ENCODE measurements at regions not wholly inside any gene's neighbourhood (a gene's known extent, or its start where the extent isn't known, plus 50 kb on each side); places are given as distances from the start of the nearest gene placed in this dataset.

DNA sequence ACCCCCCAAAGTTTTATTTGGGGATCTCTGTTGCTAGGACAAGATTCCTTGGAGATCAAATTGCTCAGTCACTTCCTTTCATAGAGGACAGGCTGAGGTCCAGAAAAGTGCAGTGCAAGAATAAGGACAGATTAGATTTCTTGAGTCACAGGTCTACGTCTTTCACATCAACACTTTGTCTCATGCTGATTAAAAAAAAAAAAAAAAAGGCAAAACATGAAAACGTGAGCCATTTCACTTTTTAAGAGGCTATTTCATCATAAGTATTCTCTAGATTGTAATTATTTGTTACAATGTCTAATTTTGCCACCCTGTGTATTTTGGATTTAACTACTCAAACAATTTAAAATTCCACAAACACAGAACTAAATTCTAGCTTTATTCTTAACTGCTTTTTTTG lies 647.0 kb downstream of the TRAM1L1 start:
- no peak for DNase-seq (ENCODE audit: low read depth)
- no peak overlapping the region for H3K4me3 ChIP-seq (ENCODE audit: low read depth, low read length)
- TF ChIP-seq, protein P1, sequence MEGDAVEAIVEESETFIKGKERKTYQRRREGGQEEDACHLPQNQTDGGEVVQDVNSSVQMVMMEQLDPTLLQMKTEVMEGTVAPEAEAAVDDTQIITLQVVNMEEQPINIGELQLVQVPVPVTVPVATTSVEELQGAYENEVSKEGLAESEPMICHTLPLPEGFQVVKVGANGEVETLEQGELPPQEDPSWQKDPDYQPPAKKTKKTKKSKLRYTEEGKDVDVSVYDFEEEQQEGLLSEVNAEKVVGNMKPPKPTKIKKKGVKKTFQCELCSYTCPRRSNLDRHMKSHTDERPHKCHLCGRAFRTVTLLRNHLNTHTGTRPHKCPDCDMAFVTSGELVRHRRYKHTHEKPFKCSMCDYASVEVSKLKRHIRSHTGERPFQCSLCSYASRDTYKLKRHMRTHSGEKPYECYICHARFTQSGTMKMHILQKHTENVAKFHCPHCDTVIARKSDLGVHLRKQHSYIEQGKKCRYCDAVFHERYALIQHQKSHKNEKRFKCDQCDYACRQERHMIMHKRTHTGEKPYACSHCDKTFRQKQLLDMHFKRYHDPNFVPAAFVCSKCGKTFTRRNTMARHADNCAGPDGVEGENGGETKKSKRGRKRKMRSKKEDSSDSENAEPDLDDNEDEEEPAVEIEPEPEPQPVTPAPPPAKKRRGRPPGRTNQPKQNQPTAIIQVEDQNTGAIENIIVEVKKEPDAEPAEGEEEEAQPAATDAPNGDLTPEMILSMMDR (IDR thresholded peaks at IDR 0.05; ENCODE audit: low read depth, low read length, missing control alignments), result no peak
- in situ Hi-C loops (cut with HindIII; ENCODE audit: low sequenced_read_pairs), result no loop called here

- in situ Hi-C loops (cut with HindIII; ENCODE audit: low sequenced_read_pairs), result no loop called here
- no peak for DNase-seq (ENCODE audit: low read depth)
- H3K4me3 ChIP-seq (ENCODE audit: low read depth, low read length), result no peak overlapping the region
- TF ChIP-seq, protein P1 (IDR thresholded peaks at IDR 0.05; ENCODE audit: low read depth, low read length, missing control alignments), result no peak
These were observed 657.7 kb downstream of the TRAM1L1 start for GRCh38 chr4:116427666-116428065.

- in situ Hi-C loops (cut with HindIII; ENCODE audit: low sequenced_read_pairs), result no loop called here
- H3K4me3 ChIP-seq (ENCODE audit: low read depth, low read length), result no peak overlapping the region
- DNase-seq (ENCODE audit: low read depth), result no peak
- TF ChIP-seq, protein P1 (IDR thresholded peaks at IDR 0.05; ENCODE audit: low read depth, low read length, missing control alignments), result no peak
These were observed 672.2 kb downstream of the TRAM1L1 start for GRCh38 chr4:116413222-116413621.

DNA sequence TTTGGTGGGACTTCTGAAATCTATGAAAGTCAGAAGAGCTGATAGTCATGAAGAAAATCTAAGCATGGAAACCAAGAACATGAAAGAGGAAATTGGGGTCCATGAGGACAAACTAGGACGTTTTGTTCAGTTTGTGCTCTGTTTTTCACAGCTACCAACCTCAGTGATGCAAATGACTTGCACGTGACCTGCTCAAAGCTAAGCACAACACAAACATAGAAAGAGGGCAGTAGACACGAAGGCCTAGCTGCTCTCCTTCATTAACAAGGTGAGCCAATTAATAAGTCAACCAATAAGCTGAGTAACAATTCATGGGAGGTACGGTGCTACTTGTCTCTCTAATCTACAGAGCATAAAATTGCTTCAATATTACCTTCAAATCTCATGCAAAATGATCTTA lies 684.1 kb downstream of the TRAM1L1 start:
- H3K4me3 ChIP-seq (ENCODE audit: low read depth, low read length), result no peak overlapping the region
- DNase-seq (ENCODE audit: low read depth), result no peak
- TF ChIP-seq, protein P1 (IDR thresholded peaks at IDR 0.05; ENCODE audit: low read depth, low read length, missing control alignments), result no peak
- in situ Hi-C loops (cut with HindIII; ENCODE audit: low sequenced_read_pairs), result no loop called here

DNA sequence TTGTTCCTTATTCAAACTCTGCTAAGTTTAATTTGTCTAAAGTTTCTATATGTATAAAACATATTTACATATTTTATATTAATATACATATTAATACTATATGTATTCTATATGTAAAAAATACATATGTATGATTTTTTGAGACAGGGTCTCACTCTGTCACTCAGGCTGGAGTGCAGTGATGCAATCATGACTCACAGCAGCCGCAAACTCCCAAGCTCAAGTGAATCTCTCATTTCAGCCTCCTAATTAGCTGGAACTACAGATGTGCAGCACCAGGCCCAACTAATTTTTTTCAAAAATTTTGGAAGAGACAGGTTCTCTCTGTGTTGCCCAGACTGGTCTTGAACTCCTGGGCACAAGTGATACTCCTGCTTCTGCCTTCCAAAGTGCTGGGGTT lies 684.9 kb downstream of the TRAM1L1 start:
- no peak overlapping the region for H3K4me3 ChIP-seq (ENCODE audit: low read depth, low read length)
- TF ChIP-seq, protein P1 (IDR thresholded peaks at IDR 0.05; ENCODE audit: low read depth, low read length, missing control alignments), result no peak
- DNase-seq (ENCODE audit: low read depth), result no peak
- in situ Hi-C loops (cut with HindIII; ENCODE audit: low sequenced_read_pairs), result no loop called here

DNA sequence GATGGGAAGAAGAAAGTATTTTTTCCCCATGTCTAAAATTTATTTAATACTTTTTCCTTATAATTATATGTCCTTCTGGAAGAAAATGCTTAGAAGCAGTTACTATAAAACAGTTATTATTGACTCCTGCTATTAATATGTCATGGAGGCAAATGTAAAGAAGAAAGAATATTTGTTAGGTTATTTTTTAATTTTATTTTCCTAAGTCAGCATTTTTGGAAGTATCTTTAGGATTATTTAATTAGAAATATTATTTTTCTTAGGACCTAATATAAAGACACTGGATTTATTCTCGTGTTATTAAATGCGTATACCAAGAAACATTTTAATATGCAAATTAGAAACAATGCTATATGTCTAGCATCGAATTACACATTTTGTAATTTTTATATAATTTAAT lies 687.7 kb downstream of the TRAM1L1 start:
- in situ Hi-C loops (cut with HindIII; ENCODE audit: low sequenced_read_pairs), result no loop called here
- TF ChIP-seq, protein P1 (IDR thresholded peaks at IDR 0.05; ENCODE audit: low read depth, low read length, missing control alignments), result no peak

DNA sequence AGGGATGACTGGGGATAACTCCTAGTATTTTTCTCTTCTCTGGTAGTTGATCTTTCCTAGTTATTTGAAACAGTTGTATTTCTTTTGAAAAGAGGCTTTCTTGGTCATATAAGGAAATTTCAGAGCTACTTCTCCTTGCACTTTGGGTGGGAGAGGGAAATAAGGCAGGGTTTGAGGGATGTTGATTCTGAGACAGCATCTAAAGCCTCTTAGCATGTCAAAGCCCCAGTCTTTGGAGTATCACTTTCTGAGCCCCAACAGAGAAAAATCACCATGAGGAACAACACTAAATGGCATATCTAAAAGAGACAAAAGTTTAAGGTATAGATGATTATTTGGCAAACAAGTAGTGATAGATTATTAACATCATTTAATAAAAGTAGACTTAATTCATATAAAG lies 688.1 kb downstream of the TRAM1L1 start:
- no peak overlapping the region for H3K4me3 ChIP-seq (ENCODE audit: low read depth, low read length)
- in situ Hi-C loops (cut with HindIII; ENCODE audit: low sequenced_read_pairs), result no loop called here
- no peak for DNase-seq (ENCODE audit: low read depth)
- TF ChIP-seq, protein P1 (IDR thresholded peaks at IDR 0.05; ENCODE audit: low read depth, low read length, missing control alignments), result no peak

More for the DNA sequence above, 687.7 kb downstream of the TRAM1L1 start:
- no peak for DNase-seq (ENCODE audit: low read depth)
- H3K4me3 ChIP-seq (ENCODE audit: low read depth, low read length), result no peak overlapping the region
